ENCODE measurements at regions not wholly inside any gene's neighbourhood (a gene's known extent, or its start where the extent isn't known, plus 50 kb on each side); places are given as distances from the start of the nearest gene placed in this dataset.

GRCh38 chr11:15727520-15727914, 612.8 kb downstream of the INSC start:
- no peak for TF ChIP-seq NCOR1 (IDR thresholded peaks at IDR 0.05; ENCODE audit: borderline replicate concordance, low read length)
- TF ChIP-seq ESRRA (CRISPR knock-in tag; IDR thresholded peaks at IDR 0.05; ENCODE audit: low read depth), result no peak
- TF ChIP-seq ZNF124 (CRISPR knock-in tag; IDR thresholded peaks at IDR 0.05), result no peak
- no peak for TF ChIP-seq ZNF224 (CRISPR knock-in tag; IDR thresholded peaks at IDR 0.05)
- TF ChIP-seq RFX5 (IDR thresholded peaks at IDR 0.05; ENCODE audit: low read depth, low read length), result no peak
- no peak for TF ChIP-seq NR2F1 (CRISPR knock-in tag; IDR thresholded peaks at IDR 0.05)
- no peak for TF ChIP-seq ZNF331 (CRISPR knock-in tag; IDR thresholded peaks at IDR 0.05)
- TF ChIP-seq POLR2AphosphoS5 (IDR thresholded peaks at IDR 0.05; ENCODE audit: low read depth, low read length), result no peak
- TF ChIP-seq TCF12 (IDR thresholded peaks at IDR 0.05), result no peak
- TF ChIP-seq TCF12 (CRISPR knock-in tag; IDR thresholded peaks at IDR 0.05), result no peak
- no peak for TF ChIP-seq JUND (CRISPR knock-in tag; IDR thresholded peaks at IDR 0.05)
- no peak for TF ChIP-seq FOXK1 (CRISPR knock-in tag; IDR thresholded peaks at IDR 0.05; ENCODE audit: borderline replicate concordance, low read depth)
- TF ChIP-seq CTCF (CRISPR knock-in tag; IDR thresholded peaks at IDR 0.05), result no peak
